Heart left ventricle (tissue), 13 donors: ENCODE measurements at regions not wholly inside any gene's neighbourhood (a gene's known extent, or its start where the extent isn't known, plus 50 kb on each side); places are given as distances from the start of the nearest gene placed in this dataset.

Experiments
- CTCF ChIP-seq, 12 donors: fragments of 200-600 bp; sonication (generic) in 4 of 12; IDR thresholded peaks; one replicate each; pipeline versions ENCODE4 v1.5.0 to v1.8.0; 2018 to 2022; ENCODE audit warnings: antibody characterized with exemption in 12 of 12, mild to moderate bottlenecking in 5 of 12
- POLR2A ChIP-seq, 2 donors: fragments of 450-650 bp; IDR thresholded peaks; one replicate each; pipeline ENCODE4 v1.6.1; 2017; ENCODE audit warnings: antibody characterized with exemption in 2 of 2, mild to moderate bottlenecking in 2 of 2, moderate library complexity in 2 of 2
- donor health status: ischemic (EF 13 %, LVEDD 7.1; RV severe dilation, severe dysfunction).
- donor health status: DM: no; HTN: yes; CAD: no.
- donor health status: DM: no; HTN: no; CAD: no.
- donor health status: ischemic (EF 25% LVEDD 6.9; RV normal size, moderate dysfunction).
- donor health status: ischemic (EF 25% LVEDD 5.7; RV mildly dilated, moderate dysfunction).
- donor health status: ischemic (EF 35%, LVEDD 5.7; RV mildly dilated, moderate dysfunction).
- donor health status: nonischemic (EF 11% LVEDD 7.7; RV severe dilation, severe dysfunction).
- donor health status: DM: yes; HTN: yes; CAD: no.
- donor health status: PGD.
- donor health status: ischemic (EF 29% LVEDD 5.4; RV normal size, mild dysfunction).
- donor health status: nonischemic (EF 23%, LVEDD 6.1; RV moderate dilation, normal function).

- TF ChIP-seq CTCF (IDR thresholded peaks at IDR 0.05): no peak
- TF ChIP-seq POLR2A (IDR thresholded peaks at IDR 0.05): no peak
Observed at GRCh38 chr11:38423042-38423441, 1825.0 kb upstream of the RAG2 start.
